Amniotic stem cell (primary cell): ENCODE measurements at regions not wholly inside any gene's neighbourhood (a gene's known extent, or its start where the extent isn't known, plus 50 kb on each side); places are given as distances from the start of the nearest gene placed in this dataset.
A peak's percentile ranks its signal among the peaks of the same experiment; 100 is the strongest.
"Not testable (repeated sequence)": the region's sequence is repeated elsewhere in the genome, so short reads cannot be mapped to it uniquely, and the experiment has no call there.

Experiments used
- DNase-seq: peaks from one replicate; lab custom pipeline; 2025; lab: John Stamatoyannopoulos, UW

DNA sequence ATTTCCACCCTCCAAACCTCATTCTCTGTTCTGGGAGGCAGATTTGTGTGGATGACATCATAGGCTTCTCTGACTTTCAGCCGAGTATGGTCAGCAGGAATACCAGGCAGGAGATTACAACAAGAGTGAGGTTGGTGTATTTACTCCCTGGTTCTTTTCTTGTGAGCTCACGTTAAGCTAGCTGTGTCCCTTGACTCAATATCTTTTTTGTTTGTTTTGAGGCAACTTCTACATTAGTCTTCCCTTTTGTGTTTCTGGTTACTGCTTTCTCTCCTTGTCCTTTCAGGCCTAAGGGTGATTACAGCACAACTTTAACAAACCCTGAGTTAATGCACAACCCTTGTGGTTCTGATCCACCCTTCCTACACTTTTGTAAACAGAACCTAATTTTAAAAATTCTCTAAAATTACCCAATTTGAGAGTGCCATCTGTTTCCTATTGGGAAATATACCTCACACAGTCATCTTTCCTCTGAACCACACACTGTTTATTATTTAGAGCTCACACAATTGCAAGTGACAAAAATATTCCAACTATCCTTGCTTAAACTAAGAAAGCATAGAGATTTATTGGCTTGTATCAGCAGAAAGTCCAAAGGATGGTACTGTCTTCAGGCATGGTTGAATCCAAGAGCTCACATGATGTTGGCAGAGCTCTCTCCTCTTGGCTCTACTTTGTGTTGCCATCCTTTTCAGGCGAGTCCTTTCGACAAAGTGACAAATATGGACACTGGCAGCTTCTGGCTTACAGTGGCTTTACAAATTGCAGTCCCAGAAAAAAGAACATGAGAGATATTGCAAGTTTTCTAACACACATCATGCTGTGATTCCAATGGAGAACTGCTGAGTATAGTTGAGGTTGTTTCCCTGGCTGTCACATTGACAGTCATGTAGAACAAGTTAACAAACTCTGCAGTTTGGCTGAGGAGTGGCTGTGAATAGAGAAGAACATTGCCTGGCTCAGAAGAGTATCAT, 150.5 kb upstream of the DDIT4L start:
- DNase-seq: no peak

DNA sequence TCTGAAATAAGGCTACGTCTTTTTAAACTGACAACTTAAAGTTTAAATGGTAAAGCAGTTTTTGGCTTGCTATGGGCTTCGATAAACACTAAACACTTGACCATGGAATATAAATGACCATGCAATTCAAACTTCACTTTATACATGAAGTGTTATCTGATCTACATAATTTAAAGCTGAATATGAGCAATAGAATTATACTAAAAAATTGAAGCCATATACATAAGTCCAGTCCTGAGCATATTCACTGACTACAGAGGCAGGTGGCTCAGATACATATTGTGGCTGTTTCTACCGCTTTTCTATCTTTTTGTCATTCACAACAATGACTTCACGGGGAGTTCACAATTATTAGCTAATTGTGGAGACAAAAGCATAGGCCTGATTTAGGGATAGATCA, 149.6 kb upstream of the DDIT4L start:
- DNase-seq: no peak

- DNase-seq: not testable (repeated sequence)
These were observed 143.2 kb upstream of the DDIT4L start for GRCh38 chr4:100333491-100333890.

GRCh38 chr4:100317032-100317864, 127.0 kb upstream of the DDIT4L start:
- DNase-seq: no peak

GRCh38 chr4:100314057-100314456, 123.8 kb upstream of the DDIT4L start:
- no peak for DNase-seq

DNA sequence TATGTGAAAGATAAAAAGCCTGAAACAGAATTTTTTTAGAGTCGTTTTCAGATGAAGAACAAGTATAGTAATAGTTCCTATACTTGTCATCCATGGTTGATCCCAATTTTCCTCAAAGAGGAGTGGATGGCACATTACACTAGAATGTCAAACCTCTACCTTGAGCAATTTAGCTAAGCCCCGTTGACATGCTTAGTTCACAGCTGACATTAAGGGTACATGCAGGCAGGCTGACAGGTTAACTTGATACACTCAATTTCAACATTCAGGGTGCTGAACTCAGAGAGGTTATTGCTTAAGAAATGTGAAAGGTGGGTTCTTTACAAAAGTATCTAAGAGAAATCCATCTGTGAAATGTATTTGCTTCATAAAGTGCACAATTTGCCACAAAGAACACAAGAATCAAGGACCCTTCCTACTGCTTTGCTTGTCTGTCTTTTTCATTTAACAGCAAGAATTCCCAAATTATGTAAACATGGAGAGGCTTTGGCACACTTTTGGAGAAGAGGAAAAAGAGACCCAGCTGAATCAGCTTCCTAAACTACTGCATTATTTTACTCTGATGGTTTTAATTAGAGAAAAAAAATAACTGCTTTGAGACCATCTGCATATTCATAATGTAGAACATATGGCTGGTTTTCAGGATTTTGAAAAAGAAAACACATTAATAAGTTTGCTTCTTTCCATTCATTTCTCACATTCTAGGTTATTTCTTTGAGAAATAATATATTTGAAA, 122.5 kb upstream of the DDIT4L start:
- DNase-seq: no peak

DNA sequence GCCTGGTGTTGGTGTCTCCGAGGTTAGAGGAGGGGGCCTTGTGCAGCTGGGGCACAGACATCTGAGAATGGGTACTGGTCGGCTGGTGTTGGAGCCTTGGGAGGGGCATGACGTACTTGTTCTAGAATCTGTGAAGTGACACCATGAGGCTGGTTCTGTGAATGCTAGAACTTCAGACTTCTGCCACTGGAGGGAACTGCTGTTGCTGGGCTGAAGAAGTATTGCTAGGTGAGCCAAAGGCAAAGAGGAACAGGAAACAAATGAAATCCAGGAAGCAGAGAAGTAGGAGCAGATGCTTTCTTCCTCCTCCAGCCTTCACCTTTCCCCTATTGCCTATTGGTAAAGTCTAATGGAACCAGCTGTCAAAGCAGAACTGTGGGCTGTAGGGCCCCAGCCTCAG, 120.9 kb upstream of the DDIT4L start:
- no peak for DNase-seq

- no peak for DNase-seq
These were observed 115.8 kb upstream of the DDIT4L start for GRCh38 chr4:100306018-100306417.

DNA sequence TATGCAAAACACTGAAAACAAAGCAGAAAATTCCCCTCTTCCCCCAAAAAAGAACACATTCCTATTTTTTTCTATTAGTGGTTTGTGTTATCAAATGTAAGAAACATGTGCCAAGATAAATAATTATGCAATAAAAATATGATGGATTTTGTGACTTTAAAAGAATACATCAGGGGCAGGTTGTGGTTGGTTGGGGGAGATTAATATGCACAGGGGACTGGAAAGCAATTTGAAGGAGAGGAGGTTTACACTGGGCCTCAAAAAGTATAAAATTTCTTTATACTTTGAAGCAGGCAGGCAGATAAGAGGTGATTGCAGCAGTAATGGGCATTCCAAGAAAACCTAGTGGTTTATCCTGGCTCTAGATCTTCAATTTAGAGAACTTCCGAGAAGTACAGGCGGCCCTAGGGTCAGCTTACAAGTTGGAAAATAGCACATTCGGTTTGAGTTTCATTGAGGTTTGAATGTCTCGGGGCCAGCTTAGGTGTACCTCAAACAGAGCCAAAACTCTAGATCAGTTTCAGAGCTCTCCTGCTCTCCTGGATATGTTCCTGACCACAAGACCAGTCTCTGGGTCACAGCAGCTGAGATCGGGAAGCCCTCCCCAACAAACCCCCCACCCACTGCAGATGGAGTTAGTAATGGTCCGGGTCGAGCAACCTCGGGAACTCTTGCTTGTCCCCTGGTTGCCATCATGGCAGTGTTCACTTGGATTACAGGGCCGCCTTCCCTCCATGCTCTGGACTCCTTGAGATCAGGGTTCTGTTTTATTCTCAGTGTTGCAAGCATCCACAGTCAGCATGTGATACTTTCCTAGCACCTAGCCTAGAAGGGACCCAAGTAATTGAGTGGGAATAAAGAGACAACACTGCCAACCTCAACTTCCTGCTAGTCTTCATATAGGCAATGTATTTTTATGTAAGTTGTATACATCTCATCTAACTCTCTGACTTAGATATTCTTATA, 112.1 kb upstream of the DDIT4L start:
- no peak for DNase-seq

DNA sequence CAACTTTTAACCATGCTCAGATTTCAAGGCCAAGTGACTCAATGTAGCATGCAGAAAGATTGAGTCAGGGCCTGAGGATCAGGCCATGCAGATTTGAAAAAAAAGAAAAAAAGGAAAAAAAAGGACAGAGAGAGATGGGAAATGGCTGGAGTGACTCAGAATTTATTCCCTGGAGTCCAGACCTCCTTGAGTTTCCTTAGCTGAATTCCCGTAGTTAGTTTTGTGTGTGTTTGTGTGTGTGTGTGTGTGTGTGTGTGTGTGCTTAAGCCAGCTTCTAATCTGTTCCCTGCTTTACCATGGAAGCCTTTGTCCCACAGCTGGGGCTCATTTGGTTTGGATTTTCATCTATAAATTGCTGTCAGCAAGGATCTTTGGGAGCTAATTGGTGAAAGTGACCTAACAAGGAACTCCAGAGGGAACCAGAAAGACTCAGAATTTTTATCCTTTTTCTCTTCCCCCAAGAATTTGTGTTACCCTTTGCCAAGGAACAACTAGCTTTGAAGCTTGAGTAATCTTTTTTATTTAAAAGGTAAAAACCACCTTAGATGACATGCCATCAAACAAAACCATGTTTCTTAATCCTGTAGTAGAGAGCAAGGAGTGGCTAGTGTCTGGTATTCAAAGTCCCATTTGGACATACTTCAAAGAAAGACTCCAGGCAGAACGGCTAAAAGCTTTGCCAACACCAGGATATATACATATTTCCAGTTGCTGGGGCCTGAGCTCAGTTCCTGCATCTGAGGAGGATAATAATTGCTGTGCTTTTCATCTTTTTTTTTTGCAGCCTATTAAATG, 109.0 kb upstream of the DDIT4L start:
- DNase-seq: peak; percentile 90

GRCh38 chr4:100295792-100296191, 105.5 kb upstream of the DDIT4L start:
- no peak for DNase-seq

DNA sequence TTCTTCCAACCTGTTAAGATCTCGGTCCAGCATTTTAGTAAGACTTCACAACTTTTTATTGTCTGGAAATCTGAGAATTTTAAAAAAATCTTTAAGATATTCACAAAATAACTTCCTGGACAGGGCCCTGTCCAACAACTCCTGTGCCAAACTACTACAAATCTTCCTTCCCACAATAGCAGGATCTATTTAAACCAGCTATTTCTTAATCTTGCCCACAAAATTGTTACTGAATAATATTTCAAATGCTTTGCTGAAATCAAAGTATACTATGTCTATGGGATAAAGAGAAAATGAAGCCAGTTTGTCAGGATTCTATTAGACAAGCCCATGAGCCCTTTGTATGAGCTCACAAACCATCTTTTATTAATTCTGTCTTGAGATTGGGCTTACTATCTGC, 104.1 kb upstream of the DDIT4L start:
- no peak for DNase-seq

- no peak for DNase-seq
These were observed 100.3 kb upstream of the DDIT4L start for GRCh38 chr4:100290585-100290984.

- DNase-seq: no peak
These were observed 99.7 kb upstream of the DDIT4L start for GRCh38 chr4:100289946-100290345.

DNA sequence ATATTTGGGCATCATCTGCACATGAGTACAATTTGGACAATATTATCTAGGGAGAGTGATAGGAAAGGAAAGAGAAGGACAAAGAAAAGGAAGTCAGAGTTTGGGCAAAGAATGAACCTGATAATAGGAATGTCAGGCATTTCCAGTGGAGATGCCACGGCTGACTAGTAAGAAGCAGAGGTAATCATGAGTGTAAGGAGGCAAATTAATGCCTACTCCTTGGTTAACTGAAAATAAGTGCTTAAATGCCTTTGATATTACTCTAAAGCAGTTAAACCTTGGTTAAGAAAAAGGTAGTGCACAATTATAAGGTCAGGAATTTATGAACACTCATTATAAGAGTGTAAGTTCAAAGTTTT, 99.2 kb upstream of the DDIT4L start:
- no peak for DNase-seq

DNA sequence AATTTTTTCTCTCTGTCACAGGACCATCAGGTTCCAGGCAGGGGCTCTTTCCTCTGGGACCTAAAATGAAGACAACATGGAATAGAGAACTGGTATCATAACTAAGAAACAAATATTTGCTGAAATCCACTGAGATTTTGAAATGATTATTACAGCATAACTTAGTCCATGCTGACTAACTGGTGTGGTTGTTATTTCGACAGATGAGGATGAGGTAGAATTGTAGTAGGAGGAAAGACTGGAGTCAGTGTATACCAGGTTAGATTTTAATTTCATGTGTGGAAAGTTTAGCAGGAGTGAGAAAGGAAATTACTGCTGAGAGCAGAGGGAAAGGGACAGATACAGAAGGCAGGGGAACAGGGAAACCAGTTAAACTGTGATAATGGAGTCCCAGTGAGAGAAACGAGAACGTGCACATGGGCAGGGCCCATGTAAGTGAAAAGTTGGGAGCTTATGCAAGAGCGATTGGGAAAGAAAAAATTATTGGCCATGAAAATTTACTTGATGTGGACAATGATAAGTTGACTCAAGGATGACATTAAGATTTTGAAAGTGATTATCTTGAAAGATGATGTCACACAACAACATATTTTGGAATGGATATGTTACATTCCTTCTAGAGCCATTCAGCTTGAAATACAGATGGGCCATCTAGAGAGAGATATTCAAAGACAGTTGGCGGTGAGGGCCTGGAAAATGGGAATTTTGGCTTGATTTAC, 98.7 kb upstream of the DDIT4L start:
- DNase-seq: no peak

DNA sequence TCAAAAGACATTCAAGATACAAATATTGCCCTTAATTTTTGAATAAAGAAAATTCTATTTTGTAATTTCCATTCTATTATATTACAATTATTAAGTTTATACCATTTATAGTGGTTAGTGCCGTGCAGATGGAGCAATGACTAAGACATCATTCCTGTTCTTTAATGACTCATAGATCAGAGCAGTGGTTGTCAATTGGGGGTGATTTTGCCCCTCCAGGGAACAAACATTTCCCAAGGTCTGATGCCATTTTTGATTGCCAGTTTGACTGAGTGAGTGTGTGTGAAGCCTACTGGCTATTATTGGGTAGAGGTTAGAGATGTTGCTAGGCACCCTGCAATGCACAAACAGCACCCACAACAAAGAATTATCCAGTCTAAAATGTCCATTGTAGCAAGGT, 97.9 kb upstream of the DDIT4L start:
- DNase-seq: no peak

GRCh38 chr4:100287534-100287933, 97.3 kb upstream of the DDIT4L start:
- no peak for DNase-seq

GRCh38 chr4:100286636-100287035, 96.4 kb upstream of the DDIT4L start:
- no peak for DNase-seq

DNA sequence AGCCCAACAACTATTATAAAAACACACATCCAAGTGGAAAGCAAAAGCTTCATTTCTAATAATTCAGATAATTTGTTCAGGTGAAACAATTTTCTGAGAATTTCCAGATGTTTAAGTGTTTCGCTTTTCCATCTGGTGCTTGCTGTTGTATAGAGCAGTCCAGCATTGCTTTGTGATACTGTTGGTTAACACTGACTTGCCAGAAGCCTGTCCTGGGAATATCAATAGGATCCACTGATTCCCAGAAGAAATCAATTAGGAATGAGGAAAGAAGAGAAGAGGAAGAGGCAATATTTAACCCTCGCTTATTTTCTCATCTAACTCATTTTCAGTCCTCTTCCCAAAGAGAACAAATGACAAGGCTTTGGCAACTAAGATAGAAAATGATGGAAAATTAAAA, 94.9 kb upstream of the DDIT4L start:
- no peak for DNase-seq
